Progenitor cell of endocrine pancreas (in vitro differentiated cells): ENCODE measurements at regions not wholly inside any gene's neighbourhood (a gene's known extent, or its start where the extent isn't known, plus 50 kb on each side); places are given as distances from the start of the nearest gene placed in this dataset.

Experiments used
- DNase-seq: peaks from one replicate; pipeline ENCODE4 v3.0.0; 2021; ENCODE audit warnings: low spot score; ENCODE audit not compliant: unreplicated experiment
- H3K27ac Mint-ChIP-seq: 2 replicates; pipeline ENCODE4 v1.8.0; 2021; ENCODE audit warnings: mild to moderate bottlenecking, moderate library complexity, mixed read lengths
- H3K27me3 Mint-ChIP-seq: 2 replicates; pipeline ENCODE4 v1.8.0; 2021; ENCODE audit warnings: mixed read lengths
- H3K36me3 Mint-ChIP-seq: 2 replicates; pipeline ENCODE4 v1.8.0; 2022; ENCODE audit warnings: mixed read lengths; ENCODE audit not compliant: insufficient read depth
- H3K4me1 Mint-ChIP-seq: 2 replicates; pipeline ENCODE4 v1.8.0; 2021; ENCODE audit warnings: low read depth, mixed read lengths
- H3K4me3 Mint-ChIP-seq: 2 replicates; pipeline ENCODE4 v1.8.0; 2021; ENCODE audit warnings: low read depth, mild to moderate bottlenecking, moderate library complexity, mixed read lengths
- H3K9me3 Mint-ChIP-seq: 2 replicates; pipeline ENCODE4 v1.8.0; 2021; ENCODE audit warnings: low read depth, mixed read lengths
- CTCF ChIP-seq: fragments of 200-600 bp; sonication (generic); IDR thresholded peaks from one replicate; pipeline ENCODE4 v1.5.0; 2021; ENCODE audit warnings: antibody characterized with exemption, mild to moderate bottlenecking; ENCODE audit not compliant: unreplicated experiment

GRCh38 chr7:68393051-68393450 is 1205.2 kb upstream of the AUTS2 start:
- H3K4me3 Mint-ChIP-seq = no peak overlapping the region
- DNase-seq = no peak
- no peaks in the 10 kb centered on the region for H3K27me3 Mint-ChIP-seq
- H3K9me3 Mint-ChIP-seq = peaks cover 10% of the 10 kb centered on the region
- no peaks in the 10 kb centered on the region for H3K36me3 Mint-ChIP-seq
- TF ChIP-seq CTCF = no peak
- no peaks in the 10 kb centered on the region for H3K4me1 Mint-ChIP-seq
- no peak overlapping the region for H3K27ac Mint-ChIP-seq

- Mint-ChIP-seq H3K27ac (no peak overlapping the region), H3K36me3 (no peaks in the 10 kb centered on the region), H3K4me3 (no peak overlapping the region), H3K4me1 (no peaks in the 10 kb centered on the region), H3K9me3 (peaks cover 10% of the 10 kb centered on the region), H3K27me3 (no peaks in the 10 kb centered on the region)
- no peak for DNase-seq
- no peak for TF ChIP-seq CTCF
Observed at GRCh38 chr7:68394131-68394530, 1204.1 kb upstream of the AUTS2 start.

GRCh38 chr7:68399991-68400590 is 1198.2 kb upstream of the AUTS2 start:
- no peaks in the 10 kb centered on the region for H3K36me3 Mint-ChIP-seq
- H3K27me3 Mint-ChIP-seq = no peaks in the 10 kb centered on the region
- no peak overlapping the region for H3K27ac Mint-ChIP-seq
- DNase-seq = no peak
- no peaks in the 10 kb centered on the region for H3K4me1 Mint-ChIP-seq
- no peak overlapping the region for H3K4me3 Mint-ChIP-seq
- H3K9me3 Mint-ChIP-seq = peaks cover 2% of the 10 kb centered on the region
- TF ChIP-seq CTCF = no peak

GRCh38 chr7:68400783-68401182 is 1197.5 kb upstream of the AUTS2 start:
- Mint-ChIP-seq H3K4me1 (no peaks in the 10 kb centered on the region), H3K9me3 (peaks cover 2% of the 10 kb centered on the region), H3K4me3 (no peak overlapping the region), H3K27me3 (no peaks in the 10 kb centered on the region), H3K36me3 (no peaks in the 10 kb centered on the region), H3K27ac (no peak overlapping the region)
- TF ChIP-seq CTCF = no peak
- DNase-seq = no peak

- H3K36me3 Mint-ChIP-seq = no peaks in the 10 kb centered on the region
- no peak for DNase-seq
- no peak overlapping the region for H3K27ac Mint-ChIP-seq
- peaks cover 2% of the 10 kb centered on the region for H3K9me3 Mint-ChIP-seq
- H3K4me3 Mint-ChIP-seq = no peak overlapping the region
- no peaks in the 10 kb centered on the region for H3K27me3 Mint-ChIP-seq
- no peak for TF ChIP-seq CTCF
- H3K4me1 Mint-ChIP-seq = no peaks in the 10 kb centered on the region
Observed at GRCh38 chr7:68401313-68401712, 1197.0 kb upstream of the AUTS2 start.
